Forelimb muscle (tissue), 1 donor: ENCODE measurements at regions not wholly inside any gene's neighbourhood (a gene's known extent, or its start where the extent isn't known, plus 50 kb on each side); places are given as distances from the start of the nearest gene placed in this dataset.
"Not testable (repeated sequence)": the region's sequence is repeated elsewhere in the genome, so short reads cannot be mapped to it uniquely, and the experiment has no call there.

ENCODE experiments used
- DNase-seq: peaks from one replicate; pipeline ENCODE4 v3.0.0-alpha.2; 2013; ENCODE audit warnings: low read depth

DNA sequence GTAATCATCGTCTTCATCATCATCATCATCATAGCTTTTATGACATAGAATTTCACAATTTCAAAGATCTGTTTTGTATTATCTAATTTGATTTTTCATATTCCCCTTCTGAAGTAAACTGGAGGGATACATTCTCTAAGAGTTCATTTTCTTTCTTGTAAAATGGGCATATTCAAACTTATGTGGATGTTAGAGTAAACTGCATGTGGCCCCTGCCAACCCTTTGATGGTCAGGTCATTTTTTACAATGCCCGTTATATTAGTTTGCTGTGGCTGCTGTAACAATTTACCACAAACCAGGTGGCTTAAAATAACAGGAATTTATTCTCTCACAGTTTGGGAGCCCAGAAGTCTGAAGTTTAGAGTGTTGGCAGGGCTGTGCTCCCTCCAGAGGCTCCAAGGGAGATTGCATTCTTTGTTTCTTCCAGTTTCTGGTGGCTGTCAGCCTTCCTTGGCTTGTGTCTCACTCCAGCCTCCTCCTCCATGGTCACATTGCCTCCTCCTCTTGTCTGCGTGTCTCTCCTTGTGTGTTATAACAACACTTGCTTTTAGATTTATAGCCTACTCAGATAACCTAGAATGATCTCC, 127.5 kb upstream of the MMADHC start:
- no peak for DNase-seq

DNA sequence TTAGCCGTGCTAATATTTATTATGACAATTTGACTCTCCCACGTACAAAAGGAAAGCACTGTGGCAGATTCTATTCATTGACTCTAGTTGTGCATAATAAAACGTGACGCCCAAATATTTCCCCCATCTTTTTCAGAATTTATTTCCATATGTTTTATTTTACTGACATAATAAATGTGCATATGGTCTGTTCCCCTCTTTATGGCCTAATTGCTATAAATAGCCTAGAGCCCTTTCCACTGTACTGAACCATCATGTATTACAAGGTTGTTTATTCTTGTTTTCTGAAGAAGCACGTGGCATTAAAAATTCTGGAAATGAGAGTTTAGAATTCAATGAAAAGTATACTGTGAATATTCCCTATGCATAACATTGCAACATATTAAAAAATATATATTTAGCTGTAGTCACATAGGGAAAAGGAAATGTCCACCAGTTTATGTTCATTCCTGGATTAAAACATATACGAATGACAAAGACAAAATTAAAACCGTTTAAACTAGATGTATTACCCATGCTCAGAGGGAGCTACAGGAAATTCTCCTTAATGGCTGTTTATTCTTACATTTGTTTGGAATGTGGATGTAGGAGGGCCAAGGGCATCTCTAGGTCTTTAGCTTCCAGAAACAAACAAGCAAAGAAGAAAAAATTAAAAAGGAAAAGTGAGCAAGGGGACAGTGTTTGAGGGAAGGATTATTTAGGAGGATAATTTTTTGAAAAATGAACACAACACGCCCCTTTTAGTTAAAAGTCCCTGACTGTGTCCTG, 122.1 kb upstream of the MMADHC start:
- no peak for DNase-seq

DNA sequence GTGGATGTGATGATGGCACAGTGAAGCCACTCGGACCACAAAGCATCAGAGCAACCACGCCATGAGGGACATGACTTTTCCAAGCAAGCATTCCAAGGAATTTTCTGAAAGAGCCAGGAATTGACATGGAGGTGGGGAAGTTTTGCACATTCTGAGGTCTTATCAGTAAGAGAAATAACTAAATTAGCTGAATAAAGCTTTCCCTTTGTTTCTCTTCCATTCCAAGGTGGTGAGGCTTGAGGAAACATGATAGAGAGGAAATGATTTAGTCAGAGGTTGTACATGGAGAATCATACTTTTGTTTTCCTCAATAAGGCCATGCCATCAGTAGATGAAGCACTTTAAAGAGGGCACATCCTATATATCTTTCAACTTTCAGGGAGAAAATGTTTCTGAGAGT, 115.7 kb upstream of the MMADHC start:
- DNase-seq: no peak

DNA sequence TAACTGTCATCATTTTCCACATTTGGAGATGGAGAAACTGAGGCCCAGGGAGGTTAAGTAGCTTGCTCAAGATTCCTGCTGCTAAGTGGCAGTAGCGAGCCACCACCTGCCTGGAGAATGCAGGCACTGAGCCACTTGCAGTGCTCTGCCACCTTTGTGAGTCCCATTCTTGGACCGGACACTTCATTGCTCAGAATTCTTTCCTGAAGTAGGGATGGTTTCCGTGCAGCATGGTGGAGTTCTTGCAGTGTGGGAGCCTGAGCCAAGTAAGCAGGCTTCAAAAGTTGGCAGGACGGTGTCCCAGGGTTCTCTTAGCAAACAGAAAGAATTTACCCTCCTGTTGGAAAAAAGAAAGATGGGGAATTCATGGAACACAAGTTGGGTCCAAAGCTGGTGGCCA, 115.0 kb upstream of the MMADHC start:
- no peak for DNase-seq

DNA sequence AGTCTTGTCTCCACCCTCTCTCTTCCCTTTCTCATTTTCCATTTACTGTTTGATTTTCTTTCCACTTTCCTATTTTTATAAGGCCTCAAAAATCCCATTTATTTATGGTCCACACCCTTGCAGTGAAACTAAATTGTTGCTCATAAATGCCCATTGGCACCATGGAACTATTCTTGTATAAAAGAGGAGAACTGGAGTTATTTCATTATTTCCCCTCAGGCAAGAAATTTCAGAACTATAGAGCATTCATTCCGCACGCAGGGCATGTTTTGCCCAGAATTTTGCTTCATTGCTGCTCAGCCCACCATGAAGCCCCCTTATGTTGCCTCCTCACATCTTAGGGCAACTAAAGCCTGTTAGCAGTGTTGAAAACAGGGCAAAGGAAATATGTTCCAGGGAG, 113.7 kb upstream of the MMADHC start:
- DNase-seq: no peak

DNA sequence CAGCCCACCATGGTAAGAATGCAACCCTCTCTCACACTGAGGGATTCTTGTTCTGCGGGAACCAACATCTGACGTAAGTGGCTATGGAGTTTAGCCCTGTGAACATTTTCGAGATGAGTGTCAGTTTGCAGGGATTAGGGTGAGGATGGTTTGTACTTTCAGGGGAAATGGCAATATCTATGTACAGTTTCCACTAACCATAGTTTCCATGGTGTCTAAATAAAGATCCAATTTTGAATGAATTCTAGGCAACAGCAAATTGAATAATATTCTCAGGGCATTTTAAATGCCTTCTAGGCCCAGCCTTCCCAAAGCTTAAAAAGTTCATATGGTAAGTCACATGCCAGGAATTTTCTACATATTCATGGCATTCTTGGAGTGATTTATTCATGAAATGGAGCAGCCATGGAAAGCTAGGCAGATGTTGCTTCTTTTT, 105.4 kb upstream of the MMADHC start:
- no peak for DNase-seq

DNA sequence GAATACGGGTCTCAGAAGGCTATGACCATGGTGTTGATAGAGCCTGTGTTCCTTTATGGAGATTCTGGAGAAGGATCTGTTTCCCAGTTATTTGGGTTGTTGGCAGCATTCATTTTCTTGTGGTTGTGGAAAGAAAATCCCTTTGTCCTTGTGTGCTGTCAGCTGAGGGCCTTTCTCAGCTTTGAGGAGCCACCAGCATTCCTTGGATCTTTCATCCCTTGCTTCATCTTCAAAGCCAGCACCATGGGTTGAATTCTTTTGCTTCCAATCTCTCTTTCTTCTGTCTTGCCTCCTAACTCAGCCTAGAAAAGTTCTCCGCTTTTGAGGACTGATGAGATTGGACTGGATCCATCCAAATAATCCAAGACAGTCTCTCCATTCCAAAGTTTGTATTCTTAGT, 103.2 kb upstream of the MMADHC start:
- DNase-seq: no peak

DNA sequence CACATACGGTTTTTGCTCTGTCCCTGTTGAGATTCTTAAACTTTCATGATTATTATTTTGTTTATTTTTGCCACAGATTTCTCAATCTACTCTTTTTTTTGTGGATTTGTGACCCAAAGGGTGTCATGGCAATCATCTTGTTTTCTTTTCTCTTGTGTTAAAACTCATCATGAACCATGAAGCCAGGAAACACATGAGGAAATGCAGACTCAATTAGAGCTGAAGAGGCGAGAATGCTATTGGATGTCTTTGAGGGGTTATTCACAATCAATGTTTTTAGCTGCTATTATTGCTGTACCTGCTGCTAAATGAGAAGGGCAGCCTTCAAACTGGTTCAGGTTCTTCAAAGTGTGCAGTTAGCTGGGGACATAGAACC, 99.5 kb upstream of the MMADHC start:
- no peak for DNase-seq

DNA sequence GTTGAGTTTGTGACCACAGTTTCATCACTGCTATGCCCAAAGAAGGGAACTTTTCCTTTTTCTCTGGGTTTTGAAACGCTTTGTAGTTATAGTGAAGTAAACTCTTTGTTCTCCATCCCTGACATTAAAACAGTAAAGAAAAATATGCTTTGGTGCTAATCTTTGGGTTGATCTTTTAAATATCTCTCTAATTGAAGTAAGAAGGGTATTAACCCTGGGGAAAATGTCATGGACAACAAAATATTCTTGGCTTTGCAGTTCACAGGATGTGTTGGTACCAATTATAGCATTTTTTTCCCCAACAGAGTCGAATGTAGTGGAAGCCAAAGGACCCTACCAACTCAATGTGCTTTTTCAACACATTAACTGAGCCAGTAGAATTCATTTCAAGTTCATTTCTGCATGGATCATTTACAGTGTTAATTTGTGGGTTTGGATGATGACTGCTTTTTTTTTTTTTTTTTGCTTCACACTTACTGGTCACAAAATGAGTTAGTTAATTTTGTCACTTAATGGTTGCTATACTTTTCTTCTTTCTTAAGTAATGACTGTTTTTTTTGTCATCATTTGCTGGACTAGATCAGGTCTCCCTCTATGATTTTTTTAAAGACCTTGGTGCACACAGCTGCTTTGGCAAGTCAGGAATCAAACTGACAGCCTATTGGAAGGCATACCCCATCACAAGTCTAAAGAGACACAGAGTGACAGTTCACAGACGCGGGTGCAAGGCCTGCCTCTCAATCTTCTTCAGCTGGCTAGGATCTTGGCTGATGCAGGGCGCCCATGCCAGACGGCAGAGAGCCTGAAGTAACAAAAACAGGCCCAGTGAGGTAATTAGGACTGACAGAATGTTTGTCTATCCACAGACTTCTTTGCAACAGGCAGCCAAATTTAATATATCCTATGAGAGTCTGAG, 98.8 kb upstream of the MMADHC start:
- DNase-seq: no peak

DNA sequence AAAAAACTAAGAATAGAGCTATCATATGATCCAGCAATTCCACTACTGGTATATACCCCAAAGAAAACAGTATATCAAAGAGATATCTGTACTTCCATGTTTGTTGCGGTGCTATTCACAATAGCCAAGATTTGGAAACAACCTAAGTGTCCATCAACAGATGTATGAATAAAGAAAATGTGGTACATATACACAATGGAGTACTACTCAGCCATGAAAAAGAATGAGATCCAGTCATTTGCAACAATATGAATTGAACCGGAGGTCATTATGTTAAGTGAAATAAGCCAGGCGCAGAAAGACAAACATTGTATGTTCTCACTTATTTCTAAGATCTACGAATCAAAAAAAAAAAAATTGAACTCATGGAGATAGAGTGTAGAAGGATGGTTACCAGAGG, 97.8 kb upstream of the MMADHC start:
- DNase-seq: not testable (repeated sequence)

DNA sequence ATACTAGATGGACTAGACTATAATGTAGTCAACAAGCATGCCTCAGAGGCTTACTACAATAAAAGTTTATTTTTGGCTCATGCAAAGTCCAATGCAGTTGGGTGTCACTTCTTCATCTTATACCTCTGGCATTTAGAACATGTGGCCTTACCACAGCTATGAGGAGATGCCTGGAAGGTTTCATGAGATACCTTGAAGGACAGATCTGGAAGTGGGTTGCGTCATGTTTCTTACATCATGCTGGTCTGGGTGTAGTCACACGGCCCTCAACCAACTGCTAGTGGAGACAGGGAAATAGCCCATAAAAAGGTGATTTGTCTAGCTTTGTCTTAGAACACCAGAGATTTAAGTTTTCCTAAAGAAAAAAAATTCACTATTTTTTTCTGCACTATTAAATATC, 91.7 kb upstream of the MMADHC start:
- no peak for DNase-seq

DNA sequence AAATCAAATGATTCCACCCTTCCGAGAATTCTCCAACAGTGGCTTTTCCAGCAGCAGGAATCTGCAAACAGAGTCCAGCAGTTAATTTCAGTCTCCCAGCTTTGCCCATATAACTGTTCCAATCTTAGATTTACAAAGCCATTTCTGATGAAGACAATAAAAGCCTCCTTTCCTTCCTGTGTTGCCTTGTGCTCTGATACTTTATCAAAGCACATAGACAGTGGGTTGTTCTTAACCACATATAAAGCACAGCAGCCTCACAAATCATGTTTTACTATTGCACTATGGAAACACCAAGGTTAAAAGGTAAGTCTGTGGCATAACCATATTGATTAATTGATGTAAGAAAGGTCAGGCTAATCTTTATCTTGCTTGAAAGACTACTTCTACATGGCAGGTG, 89.8 kb upstream of the MMADHC start:
- no peak for DNase-seq

DNA sequence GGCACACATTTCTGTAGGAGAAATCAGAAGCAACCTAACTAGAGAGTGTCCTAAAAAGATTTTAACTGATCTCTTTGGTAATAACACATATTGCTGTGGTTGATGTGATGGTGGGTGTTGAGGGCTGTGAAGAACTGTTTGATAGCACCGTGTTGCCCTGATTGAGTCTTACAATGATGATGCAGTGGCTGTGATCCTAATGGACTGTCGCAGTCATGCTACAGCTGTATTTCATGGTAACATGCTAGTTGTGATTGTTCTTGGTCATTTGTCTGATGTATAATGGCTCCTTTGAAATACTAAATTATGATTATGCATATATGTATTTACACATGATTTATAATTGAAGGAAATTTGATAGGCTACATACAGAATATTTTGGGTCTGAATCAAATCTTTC, 82.5 kb upstream of the MMADHC start:
- no peak for DNase-seq

DNA sequence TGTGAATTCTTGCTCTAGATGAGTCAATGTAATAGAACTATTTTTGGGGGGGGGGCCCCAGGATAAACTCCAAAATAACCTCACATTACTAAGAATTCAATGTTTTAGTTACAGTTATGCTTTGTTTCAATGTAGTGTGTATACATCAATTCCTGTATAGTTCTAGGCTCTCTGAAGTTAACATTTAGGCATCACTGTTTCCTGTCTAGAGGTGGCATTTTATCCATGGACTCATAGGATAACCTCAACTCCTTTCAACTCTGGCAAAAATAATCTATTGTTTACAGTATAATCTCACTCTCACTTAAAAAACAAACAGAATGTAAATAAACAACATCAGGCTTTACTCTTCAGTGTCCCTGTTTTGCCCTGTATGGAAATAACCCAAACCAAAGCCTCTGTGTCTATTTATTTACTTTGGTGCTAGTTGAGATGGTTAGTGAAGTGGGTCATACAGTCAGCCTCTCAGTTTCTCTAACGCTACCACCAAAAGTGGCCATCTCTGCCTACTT, 79.3 kb upstream of the MMADHC start:
- no peak for DNase-seq

DNA sequence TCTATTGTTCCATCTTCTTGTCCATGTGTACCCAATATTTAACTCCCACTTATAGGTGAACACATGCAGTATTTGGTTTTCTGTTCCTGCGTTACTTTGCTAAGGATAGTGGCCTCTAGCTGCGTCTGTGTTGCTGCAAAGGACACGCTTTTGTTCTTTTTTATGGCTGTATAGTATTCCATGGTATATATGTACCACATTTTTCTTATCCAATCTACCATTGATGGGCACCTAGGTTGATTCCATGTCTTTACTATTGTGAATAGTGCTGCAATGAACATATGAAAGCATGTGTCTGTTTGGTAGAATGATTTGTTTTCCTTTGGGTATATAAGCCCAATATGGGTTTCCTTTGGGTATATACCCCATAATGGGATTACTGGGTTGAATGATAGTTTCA, 77.3 kb upstream of the MMADHC start:
- no peak for DNase-seq

DNA sequence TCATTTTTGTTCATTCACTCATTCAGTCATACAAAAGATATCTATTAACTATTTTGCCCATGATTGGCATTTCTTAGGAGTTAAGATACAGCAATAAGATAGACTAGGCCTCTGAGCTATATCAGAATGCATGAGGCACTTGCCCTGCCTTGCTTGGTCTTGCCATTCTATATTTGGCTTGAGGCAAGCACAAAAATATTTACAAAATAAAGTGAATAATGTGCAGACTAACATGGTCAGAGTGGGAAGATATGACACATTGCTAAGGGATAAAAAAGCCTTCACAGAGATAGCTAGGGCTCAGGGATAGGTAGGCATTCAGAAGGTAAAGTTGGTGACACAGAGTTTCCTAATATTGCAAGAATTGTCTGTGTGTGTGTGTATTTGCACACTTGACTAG, 75.0 kb upstream of the MMADHC start:
- DNase-seq: no peak

DNA sequence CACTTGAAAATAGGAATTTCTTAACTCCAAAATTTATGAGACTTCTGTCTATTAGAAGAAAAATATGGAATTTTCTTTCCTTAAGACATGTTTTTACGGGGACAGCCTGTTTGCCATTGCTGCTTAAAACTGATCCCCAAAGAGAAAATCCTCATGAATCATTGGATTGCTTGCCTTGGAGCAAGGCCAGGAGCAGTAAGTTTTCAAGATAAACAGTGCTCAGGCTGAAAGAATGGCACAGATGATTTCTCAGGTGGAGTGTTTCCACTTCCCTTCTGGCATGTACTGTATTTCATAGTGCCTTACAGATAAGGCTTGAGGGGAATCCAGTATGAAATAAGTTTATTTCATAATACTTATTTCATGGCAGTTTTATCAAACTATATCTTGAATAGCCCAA, 74.3 kb upstream of the MMADHC start:
- no peak for DNase-seq

DNA sequence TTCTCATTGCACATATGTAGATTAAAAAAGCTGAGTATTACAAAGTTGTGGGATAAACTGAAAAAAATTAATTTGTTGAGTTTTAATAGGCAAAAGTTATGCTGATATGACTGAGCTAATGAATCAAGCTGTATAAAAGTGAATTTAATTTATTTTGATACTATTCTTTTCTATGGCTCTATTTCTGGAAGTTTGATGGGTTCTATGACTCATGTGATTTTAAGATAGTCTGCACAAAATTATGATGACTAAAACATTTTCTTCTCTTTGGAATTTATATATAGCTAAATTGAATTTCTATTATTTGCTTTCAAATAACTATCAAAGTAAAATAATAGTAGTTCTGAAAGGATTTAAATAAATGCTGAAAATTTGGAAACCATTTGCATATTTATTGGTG, 71.0 kb upstream of the MMADHC start:
- no peak for DNase-seq

DNA sequence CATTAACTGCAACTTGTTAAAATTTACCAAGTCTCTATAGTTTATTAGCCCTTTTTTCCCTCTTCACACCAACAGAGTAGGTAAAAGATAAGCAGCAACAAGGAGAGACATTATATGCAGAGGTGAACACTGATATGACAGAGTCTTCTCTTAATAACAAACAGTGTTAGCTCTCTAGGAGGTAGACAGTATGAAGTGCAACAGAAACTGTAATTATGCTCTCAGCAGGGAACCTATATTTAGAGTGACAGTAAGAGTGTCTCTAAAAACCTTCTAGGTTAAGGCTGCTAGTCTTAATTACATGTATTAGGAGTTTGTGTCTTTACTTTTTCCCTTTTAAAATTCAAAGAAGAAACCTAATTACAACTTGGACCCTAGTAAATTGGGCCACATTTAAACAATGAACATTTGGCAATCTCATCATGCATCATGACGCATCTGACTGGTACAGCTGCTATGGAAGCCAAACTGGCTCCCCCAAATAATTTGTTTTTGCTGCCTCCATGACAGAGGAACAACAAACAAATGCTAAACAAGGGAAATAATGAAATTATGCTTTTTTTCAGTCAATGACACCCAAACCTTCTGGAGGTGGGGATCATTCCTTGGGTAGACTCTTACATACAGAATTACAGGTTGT, 69.9 kb upstream of the MMADHC start:
- DNase-seq: no peak

DNA sequence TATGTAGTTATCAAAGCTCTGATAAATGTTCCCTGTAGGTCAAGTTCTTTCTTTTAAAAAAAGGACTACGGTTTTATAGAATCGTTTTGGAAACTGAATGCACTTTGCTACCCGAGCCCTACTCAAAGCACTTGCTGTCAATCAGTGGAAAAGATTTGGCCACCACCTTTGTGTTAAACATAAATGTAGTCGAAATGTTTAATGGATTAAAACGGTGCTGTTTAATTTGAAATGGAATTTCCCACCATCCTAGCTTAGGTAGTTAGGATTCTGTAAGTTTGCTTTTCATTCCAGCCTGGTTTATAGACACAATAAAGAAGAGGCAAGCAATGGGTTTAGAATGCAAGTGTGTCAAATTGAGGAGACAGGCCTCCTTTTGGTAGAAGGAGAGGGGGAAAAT, 69.4 kb upstream of the MMADHC start:
- no peak for DNase-seq

DNA sequence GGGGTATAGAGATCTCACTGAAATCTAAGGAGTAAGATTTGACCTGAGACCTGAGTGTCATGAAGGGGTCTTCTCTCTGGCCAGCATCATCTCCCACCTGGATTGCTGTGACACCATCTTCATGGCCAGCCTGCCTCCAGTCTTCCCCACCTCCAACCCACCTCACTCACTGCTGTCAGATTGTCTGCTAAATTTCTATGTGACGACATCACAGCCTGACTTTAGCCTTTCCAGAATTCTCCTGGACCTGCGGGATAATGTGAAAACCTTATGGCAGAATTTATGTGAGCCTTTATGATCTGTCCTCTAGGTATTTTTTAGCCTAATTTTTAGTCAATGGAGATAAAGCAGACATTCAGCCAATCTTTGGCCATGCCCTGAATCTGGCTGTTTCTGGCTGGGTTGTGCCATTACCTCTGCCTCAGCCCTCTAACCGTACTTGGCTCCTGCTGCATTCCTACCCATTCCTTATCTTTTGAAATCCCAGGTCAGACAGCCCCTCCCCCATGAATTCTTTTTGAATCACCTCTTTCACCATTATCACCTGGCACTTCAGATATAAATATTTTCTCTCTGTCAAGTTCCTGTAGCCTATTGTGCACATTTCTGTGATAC, 66.4 kb upstream of the MMADHC start:
- no peak for DNase-seq

DNA sequence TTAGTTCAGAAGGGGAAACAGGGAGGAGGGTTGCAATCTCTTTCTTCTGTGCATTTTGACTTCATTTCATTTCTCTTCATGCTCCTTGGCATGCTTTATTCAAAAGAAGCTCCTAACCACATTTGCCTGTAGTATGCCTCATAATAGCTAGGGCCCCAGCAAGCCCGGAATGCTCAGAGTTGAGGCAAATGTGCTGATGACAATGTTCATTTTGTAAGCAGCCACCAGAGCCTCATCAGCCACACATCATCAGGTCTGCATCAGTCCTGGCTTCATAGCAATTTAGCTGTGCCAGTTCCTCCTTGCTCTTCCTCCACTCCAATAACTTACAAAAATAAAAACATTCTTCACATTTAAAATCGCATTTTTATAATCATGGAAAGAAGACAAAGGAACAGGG, 65.4 kb upstream of the MMADHC start:
- no peak for DNase-seq
